HepG2 (cell line): ENCODE measurements at regions not wholly inside any gene's neighbourhood (a gene's known extent, or its start where the extent isn't known, plus 50 kb on each side); places are given as distances from the start of the nearest gene placed in this dataset.

Experiments
- ELF3 ChIP-seq: IDR thresholded peaks from 2 replicates; pipeline ENCODE4 v1.6.1; 2016; ENCODE audit warnings: missing genetic modification reagents, missing compliant biosample characterization
- TF ChIP-seq, protein P1 (sequence below): sonication (generic); formaldehyde crosslinking; IDR thresholded peaks from 2 replicates; pipeline ENCODE4 v1.5.0; 2020; ENCODE audit warnings: mild to moderate bottlenecking, missing genetic modification reagents, moderate library complexity
- TF ChIP-seq, protein P2 (sequence below): sonication (generic); formaldehyde crosslinking; IDR thresholded peaks from 2 replicates; pipeline ENCODE4 v1.8.1; 2022; ENCODE audit warnings: mild to moderate bottlenecking, missing genetic modification reagents
- TF ChIP-seq, protein P3 (sequence below): sonication (generic); formaldehyde crosslinking; IDR thresholded peaks from 2 replicates; pipeline ENCODE4 v1.4.0; 2020; ENCODE audit warnings: missing genetic modification reagents

DNA sequence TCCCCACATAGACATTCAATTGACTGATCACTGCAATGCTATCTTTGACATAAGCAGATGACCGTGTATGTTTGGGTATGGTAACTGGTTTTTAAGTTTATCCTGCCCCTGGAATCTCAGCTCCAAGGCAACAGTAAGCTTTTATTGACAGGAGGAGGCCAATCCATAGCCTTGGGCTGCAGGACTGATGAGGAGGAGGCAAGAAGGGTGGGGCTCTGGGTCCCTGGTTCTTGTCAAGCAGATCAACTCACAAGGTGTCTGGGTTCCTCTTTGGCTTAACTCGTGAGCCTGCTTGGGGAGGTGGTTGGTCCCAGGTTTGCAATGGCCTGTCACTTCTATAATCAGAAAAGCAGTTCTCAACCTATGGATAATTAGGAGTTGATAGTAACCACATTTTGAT is 113.2 kb upstream of the STX18 start:
- no peak for TF ChIP-seq ELF3
- TF ChIP-seq, protein P1, sequence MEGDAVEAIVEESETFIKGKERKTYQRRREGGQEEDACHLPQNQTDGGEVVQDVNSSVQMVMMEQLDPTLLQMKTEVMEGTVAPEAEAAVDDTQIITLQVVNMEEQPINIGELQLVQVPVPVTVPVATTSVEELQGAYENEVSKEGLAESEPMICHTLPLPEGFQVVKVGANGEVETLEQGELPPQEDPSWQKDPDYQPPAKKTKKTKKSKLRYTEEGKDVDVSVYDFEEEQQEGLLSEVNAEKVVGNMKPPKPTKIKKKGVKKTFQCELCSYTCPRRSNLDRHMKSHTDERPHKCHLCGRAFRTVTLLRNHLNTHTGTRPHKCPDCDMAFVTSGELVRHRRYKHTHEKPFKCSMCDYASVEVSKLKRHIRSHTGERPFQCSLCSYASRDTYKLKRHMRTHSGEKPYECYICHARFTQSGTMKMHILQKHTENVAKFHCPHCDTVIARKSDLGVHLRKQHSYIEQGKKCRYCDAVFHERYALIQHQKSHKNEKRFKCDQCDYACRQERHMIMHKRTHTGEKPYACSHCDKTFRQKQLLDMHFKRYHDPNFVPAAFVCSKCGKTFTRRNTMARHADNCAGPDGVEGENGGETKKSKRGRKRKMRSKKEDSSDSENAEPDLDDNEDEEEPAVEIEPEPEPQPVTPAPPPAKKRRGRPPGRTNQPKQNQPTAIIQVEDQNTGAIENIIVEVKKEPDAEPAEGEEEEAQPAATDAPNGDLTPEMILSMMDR (CRISPR knock-in tag) = no peak
- TF ChIP-seq, protein P2, sequence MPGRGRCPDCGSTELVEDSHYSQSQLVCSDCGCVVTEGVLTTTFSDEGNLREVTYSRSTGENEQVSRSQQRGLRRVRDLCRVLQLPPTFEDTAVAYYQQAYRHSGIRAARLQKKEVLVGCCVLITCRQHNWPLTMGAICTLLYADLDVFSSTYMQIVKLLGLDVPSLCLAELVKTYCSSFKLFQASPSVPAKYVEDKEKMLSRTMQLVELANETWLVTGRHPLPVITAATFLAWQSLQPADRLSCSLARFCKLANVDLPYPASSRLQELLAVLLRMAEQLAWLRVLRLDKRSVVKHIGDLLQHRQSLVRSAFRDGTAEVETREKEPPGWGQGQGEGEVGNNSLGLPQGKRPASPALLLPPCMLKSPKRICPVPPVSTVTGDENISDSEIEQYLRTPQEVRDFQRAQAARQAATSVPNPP (CRISPR knock-in tag) = no peak
- TF ChIP-seq, protein P3, sequence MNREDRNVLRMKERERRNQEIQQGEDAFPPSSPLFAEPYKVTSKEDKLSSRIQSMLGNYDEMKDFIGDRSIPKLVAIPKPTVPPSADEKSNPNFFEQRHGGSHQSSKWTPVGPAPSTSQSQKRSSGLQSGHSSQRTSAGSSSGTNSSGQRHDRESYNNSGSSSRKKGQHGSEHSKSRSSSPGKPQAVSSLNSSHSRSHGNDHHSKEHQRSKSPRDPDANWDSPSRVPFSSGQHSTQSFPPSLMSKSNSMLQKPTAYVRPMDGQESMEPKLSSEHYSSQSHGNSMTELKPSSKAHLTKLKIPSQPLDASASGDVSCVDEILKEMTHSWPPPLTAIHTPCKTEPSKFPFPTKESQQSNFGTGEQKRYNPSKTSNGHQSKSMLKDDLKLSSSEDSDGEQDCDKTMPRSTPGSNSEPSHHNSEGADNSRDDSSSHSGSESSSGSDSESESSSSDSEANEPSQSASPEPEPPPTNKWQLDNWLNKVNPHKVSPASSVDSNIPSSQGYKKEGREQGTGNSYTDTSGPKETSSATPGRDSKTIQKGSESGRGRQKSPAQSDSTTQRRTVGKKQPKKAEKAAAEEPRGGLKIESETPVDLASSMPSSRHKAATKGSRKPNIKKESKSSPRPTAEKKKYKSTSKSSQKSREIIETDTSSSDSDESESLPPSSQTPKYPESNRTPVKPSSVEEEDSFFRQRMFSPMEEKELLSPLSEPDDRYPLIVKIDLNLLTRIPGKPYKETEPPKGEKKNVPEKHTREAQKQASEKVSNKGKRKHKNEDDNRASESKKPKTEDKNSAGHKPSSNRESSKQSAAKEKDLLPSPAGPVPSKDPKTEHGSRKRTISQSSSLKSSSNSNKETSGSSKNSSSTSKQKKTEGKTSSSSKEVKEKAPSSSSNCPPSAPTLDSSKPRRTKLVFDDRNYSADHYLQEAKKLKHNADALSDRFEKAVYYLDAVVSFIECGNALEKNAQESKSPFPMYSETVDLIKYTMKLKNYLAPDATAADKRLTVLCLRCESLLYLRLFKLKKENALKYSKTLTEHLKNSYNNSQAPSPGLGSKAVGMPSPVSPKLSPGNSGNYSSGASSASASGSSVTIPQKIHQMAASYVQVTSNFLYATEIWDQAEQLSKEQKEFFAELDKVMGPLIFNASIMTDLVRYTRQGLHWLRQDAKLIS (CRISPR knock-in tag) = no peak
